Stimulated activated CD4-positive, alpha-beta T cell treated with anti-CD3 and anti-CD28 coated beads, Interleukin-12 subunit alpha, Interleukin-12 subunit beta, amount 100 ng/mL, for 48 hours (primary cell): ENCODE measurements at regions not wholly inside any gene's neighbourhood (a gene's known extent, or its start where the extent isn't known, plus 50 kb on each side); places are given as distances from the start of the nearest gene placed in this dataset.
"Not testable (repeated sequence)": the region's sequence is repeated elsewhere in the genome, so short reads cannot be mapped to it uniquely, and the experiment has no call there.

Experiments used
- DNase-seq, 3 donors: peaks; one replicate each; pipeline ENCODE4 v3.0.0-alpha.2; 2020; ENCODE audit warnings: low read depth in 2 of 3, low spot score in 1 of 3

DNA sequence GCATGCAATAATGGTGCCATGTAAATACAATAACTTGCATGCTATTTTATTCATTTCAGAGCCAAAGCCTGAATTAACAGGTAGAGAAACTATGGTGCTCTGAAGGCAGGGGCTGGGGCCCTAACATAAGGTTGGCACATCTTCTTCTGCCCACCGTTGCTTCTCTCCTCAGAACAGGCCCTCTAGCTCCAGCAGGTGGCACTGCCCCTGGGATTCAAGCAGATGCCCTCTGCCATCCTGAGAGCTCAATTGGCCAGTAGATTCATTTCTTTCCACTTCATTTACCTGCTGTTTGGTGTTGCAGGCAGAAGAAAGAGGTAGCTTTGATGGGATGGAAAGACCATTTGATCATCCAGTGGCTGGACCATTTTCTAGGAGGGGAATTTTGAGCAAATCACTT lies 130.5 kb downstream of the FOXB1 start:
- no peak for DNase-seq

DNA sequence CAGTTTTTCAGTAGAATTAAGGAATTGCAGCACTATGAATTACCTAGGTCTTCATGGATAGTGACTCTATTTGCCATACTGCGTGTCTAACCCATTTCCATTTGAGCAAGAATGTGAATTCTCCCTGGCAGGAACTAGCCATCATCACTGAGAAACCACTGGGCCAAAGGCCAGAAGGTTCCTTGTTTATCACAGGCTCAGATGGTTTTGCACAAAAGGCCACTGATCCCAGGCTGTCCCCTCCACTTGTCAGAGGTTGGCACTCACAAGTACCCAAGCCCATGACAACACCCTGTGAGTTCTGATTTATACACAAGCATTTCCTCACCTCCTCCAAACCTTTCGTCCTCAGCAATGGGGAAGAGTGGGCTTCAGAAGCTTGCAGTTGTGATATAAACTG lies 131.8 kb downstream of the FOXB1 start:
- no peak for DNase-seq

DNA sequence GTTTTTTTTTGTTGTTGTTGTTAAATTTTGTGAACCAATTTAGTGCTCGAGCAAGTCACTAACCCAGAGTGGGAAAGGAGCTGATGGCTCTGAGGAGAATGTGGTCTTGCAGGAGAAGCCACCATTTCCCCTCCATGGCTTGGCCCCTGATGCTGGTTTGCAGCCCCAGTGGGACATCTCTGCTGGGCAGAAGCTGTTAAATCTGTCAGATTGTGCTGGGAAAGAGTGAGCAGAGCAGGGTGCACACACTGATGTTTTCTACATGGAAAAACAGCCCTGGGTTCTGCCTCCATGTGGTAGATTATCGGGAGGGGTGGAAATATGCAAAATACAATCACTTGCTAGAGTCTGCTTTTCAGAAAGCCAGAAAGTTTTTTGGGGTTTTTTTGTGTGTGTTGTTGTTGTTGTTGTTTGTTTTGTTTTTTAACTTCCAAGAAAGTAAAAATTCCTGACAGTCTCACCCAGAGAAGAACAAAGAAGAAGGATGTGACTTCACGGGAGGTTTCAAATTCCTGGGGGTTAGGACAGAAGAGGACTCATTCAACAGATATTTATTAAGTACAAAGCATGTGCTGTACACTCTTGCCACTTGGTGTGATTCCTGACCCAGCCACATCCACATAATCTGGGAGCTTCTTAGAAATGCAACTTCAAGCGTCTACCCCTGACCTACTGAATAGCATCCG lies 133.7 kb downstream of the FOXB1 start:
- no peak for DNase-seq

DNA sequence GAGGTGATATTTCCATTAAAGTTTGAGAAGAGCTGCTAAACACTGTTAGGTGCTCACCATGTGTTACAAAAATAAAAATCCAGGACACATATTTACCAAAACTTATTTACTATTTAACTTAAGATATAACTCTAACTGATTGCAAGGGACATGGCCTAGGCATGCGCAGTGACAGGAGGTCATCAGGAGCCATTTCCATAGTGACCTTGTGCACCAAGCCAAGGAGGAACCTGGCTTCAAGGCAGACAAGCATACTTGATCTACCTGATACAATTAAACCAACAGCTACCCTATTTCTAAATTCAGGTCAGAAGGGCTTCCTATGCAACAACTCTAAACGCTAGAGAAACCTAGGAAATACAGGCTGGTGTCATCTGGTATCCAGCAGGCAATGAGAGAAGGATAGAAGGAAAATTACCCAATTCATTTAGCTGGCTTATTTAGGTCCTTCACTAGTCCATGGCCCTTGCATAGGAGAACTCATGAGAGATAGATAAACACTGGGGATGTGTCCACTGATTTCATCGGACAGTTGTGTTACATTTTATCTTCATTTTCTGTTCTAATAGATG lies 134.4 kb downstream of the FOXB1 start:
- DNase-seq, result no peak

DNA sequence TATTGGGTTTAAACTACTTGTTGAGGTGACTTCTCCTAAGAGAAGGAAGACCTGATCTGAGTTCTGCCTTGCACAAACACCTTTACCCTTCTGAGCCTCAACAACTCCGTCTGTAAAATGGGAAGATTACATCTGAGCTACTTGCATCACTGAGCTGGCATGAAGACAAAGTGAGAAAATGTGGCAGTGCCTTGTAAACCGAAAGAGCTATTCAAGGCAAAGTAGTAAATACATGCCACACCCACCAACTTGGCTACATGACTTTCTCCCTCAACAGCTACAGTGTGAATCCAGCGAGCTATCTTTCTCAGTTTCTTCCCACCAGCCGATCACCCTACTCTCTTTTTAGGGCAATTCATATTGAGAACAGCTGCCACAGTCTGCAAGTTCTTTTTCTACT lies 148.3 kb downstream of the FOXB1 start:
- DNase-seq, result no peak

DNA sequence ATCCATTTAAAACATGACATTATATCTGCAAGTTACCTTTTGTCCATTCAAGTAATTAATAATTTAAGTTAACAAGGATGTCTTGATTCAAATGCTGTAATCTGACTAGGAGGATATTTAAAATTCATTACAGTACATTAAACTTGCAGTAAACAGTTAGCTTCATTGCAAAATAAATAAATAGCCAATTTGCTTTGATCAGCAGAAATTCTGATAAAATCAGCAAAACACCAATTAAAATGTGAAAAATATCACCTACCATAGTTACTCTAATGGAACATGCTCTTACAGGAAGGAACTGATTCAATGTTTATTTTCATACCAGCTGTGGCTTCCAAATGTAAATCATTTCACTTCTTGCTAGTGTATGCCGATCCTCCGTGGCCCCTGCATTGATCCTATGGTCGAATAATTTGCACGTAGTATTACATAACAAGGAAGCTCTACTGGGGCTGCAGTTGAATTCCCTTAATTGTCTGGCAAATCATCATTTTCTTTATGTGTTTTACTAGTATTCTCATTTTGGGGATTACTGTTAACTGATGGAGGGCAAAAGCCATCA lies 150.7 kb downstream of the FOXB1 start:
- DNase-seq, result no peak

DNA sequence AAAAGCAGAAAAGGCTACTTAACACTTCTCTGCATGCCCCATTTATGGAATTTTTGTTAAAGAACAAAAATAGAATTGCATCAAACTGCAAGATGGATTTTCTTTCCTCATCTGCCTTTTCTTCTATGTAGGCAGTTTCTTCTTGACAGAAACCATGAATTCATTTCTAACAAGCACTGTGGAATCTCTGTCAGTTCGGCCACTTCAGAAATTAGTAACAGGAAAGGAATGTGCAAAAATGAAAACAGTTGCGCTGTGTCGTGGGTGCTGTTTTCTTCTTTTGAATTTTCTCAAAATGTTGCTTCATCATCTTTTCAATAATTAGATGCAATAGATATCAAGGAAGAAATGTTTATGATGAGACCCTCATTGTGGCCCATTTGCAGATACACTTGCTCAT lies 151.6 kb downstream of the FOXB1 start:
- DNase-seq, result no peak

DNA sequence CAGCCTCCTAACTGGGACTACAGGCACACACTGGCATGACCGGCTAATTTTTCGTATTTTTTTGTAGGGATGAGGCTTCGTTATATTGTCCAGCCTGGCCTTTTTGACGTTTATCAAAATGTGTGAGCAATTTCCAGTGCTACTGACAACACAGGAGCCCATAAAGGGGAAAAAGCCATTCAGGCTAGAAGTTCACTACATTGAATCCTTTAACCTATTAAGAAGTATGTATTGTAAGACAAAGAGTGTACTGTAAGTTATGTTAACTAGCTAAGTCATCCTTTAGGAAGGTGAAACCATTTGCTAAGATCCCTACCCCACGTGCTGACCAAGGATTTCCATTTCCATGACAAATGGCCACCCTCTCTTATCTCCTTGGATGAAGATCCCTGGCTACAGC lies 156.8 kb downstream of the FOXB1 start:
- no peak for DNase-seq

DNA sequence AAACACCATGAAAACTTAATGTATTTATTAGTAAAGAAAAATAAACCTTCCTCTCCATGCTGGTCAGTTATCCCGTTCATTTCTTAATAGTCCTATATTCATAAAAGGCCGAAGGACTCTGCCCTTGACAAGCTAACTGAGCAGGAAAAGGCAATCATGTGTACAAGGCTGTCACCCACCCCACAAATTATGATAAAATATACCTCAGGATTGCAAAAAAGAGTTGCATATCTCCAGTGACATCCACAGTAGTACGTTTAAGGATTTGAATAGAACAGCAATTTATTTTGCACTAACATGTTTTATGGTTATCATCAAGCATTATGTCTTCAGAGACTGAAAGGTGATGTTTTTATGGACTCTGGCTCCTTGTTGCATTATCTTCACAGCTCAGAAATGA lies 157.6 kb downstream of the FOXB1 start:
- no peak for DNase-seq

DNA sequence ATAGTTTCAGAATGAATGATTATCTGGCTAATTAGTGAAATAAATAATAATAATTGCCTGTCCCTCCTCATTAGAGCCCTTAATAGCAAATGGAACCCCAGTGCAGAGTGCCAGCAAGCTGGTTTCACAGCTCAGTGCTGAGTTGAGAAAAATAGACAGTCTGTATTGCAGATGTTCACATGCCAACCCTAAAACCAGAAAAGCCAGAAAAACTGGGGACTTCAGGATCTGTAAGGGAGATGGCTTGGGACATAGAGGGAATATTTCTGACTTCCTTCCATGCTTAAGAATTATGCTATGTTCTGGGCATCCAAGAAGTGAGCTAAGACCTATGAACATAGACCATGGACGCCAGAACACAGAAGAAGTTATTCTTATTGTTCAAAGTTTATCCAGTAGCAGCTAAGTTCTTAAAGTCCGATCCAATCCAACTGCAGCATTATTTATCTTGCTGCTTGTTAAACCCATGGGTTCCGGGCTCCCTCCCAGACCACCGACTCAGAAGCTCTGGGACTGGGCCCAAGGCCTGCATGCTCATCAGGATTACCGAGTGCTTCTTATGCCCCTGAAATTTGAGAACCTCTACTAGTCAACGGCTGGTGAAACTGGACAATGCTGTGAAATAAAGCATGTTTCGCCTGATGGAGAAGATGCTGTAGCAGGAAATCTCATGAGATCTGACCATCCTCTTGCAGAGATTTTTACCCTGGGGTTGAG lies 158.3 kb downstream of the FOXB1 start:
- no peak for DNase-seq

DNA sequence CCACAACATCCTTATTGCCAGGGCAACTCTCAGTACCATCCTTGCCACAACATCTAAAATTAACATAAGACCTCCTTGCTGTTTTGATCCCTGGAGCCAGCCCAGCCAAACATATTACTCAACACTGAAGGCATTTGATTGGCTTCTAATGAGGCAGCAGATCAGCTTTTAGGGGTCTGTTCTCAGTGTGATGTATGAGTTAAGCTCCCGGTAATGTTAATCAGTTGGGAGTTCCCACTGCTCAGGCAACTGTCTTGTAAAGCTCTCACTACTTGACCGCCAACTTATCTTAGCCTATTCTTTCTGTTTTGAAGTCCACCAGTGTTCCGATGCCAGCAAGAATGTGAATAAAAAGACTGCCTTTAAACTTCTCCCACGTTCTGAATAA lies 158.9 kb downstream of the FOXB1 start:
- DNase-seq, result no peak

DNA sequence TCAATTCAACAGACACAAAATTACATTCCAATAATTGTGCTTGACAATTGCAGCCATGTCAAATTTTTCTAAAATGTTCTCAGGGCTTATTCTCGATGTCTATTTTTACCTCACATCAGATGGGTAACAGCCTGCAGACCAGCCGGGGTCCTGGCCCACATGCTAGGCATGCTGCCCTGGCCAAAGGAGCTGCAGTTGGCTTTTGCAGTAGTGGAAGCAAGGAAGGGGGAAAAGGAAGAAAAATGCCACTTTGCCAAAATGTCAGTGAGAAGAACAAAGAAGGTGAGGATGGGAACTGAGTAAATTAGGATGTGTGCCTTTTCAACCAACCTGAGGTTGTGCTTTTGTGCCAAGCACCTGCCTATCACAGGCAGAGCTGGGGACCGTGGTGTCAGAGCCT lies 161.0 kb downstream of the FOXB1 start:
- DNase-seq, result no peak

DNA sequence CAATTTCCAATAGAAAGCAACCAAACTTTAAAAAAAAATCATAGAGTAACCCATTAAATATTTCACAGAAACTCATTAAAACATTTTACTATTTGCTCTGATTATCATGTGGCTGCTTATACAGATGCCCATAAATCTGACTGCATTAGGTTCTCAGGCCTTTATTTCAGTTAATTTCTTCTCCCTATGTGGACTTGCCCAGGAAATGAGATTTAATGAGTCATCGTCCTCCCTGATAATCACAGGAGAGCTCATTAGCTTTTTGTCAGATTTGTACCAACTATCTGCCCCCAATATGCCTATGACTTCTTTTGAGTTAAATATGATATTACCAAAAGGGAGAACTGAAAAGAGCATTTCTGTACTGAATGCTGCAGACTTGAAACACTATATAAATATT lies 168.0 kb downstream of the FOXB1 start:
- DNase-seq, result no peak

DNA sequence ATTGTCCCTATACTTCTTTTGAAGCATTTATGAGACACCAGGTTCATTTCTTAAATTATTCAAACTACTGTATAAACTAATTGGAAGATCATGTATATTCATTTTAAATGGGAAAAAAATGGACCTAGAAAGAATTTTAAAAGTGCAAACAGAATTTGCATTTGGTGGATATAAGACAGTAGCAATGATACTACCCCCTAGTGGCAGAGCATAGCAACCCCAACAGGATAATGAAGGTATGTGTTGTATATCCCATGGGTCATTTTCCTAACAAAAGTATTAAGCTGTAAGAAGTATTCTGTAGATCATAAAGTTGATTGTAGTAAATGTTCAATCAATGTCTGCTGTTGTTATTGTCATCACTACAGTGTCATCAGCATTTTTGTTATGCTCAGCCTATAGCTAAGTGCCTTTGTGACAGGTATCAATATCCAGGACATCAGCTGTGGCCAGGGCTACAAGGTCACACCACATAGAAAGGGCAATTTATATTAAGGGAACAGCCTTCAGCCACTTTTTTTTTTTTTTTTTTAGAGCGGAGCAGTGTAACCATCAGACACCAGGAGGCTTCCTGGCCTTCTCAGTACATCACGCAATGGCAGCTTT lies 175.8 kb downstream of the FOXB1 start:
- DNase-seq, result peak in 1 of 3 donors; percentile 17

DNA sequence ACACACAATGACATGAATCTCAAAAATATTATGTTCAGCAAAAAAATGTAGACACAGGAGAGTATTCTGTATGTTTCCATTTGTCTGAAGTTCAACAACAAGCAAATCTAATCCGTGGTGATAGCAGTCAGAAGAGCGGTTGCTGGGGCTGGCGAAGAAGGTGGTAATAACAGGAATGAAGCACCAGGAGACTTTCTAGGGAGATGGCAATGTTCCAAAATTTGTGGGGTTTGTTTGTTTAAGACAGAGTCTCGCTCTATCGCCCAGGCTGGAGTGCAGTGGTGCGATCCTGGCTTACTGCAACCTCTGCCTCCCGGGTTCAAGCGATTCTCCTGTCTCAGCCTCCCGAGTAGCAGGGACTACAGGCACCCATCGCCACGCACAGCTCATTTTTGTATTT lies 177.8 kb downstream of the FOXB1 start:
- not testable (repeated sequence) for DNase-seq

DNA sequence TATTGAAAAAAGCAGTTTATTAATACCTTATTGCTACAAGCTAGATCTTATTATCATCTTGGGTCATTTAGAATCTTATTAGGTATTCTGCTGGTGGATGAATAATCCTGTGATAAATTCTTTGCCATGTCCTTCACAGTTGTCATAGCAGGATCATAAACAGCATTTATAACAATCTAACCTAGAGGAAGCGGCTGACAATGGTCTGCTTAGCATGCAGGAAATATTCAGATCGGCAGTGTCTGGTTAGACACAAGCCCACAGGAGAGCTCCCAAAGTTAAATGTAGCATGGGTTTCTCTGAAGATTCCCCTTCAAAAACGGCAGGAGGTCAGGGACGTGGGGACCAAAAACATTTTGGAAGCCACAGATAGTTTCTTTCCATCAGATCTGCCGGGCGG lies 179.3 kb downstream of the FOXB1 start:
- DNase-seq, result no peak

DNA sequence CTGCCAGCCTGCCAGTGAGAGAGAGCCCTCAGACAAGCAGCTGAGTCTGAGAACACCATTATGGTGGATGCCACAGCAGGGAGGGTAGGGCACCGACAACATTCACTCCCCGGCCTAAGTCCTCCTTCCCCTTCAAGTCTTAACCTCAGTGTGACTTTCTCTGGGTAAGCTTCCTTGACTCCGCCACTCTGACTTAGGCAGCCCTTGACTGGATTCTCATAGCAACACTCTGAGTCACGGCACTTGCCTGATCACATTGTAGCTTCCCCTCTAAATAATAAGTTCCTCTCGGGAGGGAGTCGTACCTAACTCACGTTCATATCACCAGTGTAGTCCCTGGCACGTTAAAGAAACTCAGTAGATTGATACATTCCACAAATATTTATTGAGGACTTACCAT lies 180.5 kb downstream of the FOXB1 start:
- no peak for DNase-seq

DNA sequence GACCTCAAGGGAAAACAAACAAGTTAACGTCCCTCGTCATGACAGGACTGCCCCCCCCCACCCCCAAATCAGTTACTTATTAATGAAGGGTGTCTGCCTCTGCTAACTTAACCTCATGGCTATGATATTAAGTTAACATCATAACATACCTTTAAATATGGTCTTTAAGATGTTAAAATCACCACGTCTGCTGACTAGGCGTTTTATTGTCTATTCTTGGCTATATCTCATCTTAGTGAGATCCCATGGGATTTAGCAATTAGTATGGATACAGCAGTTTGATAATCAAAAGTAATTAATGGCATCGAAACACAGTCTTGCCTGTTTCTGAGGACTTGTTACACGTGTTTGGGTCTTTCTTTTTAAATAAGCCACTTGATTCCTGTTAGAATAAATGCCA lies 186.9 kb downstream of the FOXB1 start:
- no peak for DNase-seq

DNA sequence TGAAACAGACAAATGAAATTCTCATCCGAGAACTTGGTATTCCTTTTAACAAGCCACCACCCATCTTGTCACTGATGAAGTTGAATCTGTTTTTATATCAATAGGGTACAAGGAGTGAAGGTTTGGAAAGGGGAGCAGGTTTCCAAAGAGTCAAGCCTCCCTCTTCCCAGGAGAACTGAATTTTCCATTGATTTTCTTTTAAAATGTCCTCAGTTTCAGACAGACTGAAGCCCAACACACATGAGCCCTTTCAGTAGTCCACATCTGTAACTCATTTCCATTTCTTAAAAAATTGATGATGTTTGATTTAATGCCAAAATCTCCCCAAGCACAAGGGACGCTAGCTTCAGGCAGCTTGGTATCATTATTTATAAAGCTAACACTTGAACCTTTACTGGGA lies 187.7 kb downstream of the FOXB1 start:
- DNase-seq, result no peak

DNA sequence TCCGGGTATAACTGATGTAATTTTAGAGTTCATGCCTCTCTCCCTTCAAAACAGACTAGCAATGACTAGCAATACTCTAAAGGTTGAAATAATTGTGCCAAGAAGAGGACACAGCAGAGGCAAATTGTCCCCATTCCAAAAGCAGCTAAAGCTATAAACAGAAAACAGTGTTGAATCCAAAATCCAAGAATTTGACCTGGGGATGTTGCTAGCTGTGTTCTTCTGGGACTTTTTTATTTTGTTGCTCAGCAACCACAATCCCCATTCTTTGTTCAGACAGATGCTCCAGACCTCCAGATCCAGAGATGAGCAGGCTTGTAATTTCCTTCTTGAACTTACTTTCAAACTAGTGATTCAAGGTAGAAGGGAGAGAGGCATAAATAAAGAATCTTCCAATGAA lies 191.5 kb downstream of the FOXB1 start:
- DNase-seq, result no peak

DNA sequence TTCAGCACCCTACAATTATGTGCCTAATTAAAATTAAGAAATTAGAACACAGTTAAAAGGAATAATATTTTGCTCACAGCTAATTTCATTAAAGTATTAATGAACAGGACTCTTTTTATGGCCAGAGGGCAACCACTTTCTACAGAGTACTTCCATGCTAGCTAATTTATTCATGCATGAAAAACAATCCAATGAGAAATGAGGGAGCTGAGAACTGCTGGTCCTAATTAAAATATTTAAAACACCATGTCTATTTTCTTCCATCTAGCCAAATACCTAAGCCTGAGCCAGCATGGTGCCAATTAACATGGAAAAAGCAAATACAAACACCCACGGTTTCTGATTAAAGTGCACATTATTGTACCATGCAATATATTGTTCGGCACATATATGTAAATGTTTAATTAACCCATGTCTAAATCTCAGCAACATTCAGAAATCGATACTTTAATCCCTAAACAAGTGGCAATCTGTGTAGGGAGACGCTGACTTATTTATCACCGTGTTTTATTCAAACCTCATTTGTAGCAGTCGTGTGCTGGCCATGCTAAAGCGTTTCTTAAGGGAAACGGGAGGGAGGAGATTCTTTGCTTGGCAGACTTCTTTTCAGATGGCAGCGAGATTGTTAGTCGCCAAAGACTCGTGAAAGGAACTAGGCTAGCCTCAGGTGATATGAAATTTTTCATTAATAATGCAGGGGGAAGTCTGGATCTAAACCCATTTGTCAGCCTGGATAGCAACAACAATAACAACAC lies 193.5 kb downstream of the ANXA2 start:
- DNase-seq, result no peak
